ENCODE measurements at regions not wholly inside any gene's neighbourhood (a gene's known extent, or its start where the extent isn't known, plus 50 kb on each side); places are given as distances from the start of the nearest gene placed in this dataset.

DNA sequence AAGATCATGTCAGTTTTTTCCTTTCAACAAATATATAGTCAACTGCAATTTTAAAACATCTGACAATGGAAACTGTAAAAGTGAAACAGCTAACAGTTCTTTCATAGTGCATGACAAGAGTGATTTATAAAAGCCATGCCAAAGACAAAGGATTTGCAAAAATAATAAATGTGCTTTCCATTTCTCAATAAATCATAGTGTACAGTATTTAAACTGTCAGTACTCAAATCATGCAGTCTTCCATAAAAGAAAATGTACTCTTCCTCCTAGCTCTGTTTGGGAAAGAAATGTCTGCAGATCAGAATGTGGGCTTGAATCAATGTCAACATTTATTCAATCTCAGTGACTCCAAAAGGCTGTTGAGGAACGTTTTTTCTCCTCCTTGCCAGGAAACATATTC is 131.7 kb upstream of the PDE1A start:
- POLR2A ChIA-PET = no interaction called here
- no peak for DNase-seq
- Mint-ChIP-seq H3K9me3 (peaks cover 0 to 12% (median 6%) of the 10 kb centered on the region in 9 donors), H3K4me3 (no peak overlapping the region), H3K36me3 (no peaks in the 10 kb centered on the region), H3K27me3 (peaks cover 0 to 3% (median 2%) of the 10 kb centered on the region in 5 donors), H3K27ac (no peak overlapping the region), H3K4me1 (no peaks in the 10 kb centered on the region)
- ATAC-seq = no peak

- H3K9me3 Mint-ChIP-seq = peaks cover 0 to 15% (median 6%) of the 10 kb centered on the region in 9 donors
- H3K27ac Mint-ChIP-seq = no peak overlapping the region
- no peaks in the 10 kb centered on the region for H3K36me3 Mint-ChIP-seq
- peaks cover 0 to 2% (median 1%) of the 10 kb centered on the region in 5 donors for H3K27me3 Mint-ChIP-seq
- POLR2A ChIA-PET = no interaction called here
- ATAC-seq (no peak), DNase-seq (no peak)
- H3K4me3 Mint-ChIP-seq = no peak overlapping the region
- no peaks in the 10 kb centered on the region for H3K4me1 Mint-ChIP-seq
These were observed 132.8 kb upstream of the PDE1A start for GRCh38 chr2:182559623-182560022.

DNA sequence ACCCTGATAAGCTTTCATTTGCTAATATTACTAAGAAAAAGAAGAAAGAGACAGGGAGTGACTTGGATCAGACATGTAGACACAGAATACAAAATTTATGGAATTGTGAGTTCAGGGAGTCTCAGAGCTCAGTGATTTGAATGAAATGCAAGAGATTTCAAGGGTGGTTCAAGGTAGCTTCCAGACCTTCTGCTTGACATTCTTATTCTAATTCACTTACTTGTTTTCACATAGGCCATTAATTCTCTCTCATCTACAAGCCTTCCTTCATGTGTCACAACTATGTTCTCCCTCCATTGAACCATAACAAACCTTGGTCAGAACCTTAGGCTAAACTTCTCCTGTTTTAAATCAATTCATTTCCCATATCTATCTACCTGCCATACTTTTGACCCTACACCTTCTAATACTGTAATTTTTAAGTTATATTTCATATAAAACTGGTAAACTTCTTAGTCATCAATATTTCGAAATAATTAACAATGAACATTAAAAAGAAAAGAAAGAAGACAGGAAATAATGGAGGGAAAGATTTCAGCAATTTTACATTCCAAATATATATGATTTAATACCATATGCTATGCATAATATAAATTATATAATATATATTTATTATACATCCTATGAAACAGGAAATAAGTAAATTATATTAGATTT is 139.2 kb upstream of the PDE1A start:
- H3K27me3 Mint-ChIP-seq = peaks cover 0 to 7% (median 1%) of the 10 kb centered on the region in 5 donors
- H3K27ac Mint-ChIP-seq = no peak overlapping the region
- ATAC-seq = no peak
- peaks cover 0 to 20% (median 2%) of the 10 kb centered on the region in 9 donors for H3K9me3 Mint-ChIP-seq
- no peaks in the 10 kb centered on the region for H3K36me3 Mint-ChIP-seq
- no peak for DNase-seq
- H3K4me3 Mint-ChIP-seq = no peak overlapping the region
- POLR2A ChIA-PET = no interaction called here
- no peaks in the 10 kb centered on the region for H3K4me1 Mint-ChIP-seq

- Mint-ChIP-seq H3K36me3 (no peaks in the 10 kb centered on the region), H3K4me3 (no peak overlapping the region), H3K27me3 (peaks cover 0 to 14% (median 0%) of the 10 kb centered on the region in 5 donors), H3K9me3 (no peaks in the 10 kb centered on the region), H3K27ac (no peak overlapping the region), H3K4me1 (no peaks in the 10 kb centered on the region)
- DNase-seq (no peak), ATAC-seq (no peak)
- POLR2A ChIA-PET = no interaction called here
These were observed 142.5 kb upstream of the DNAJC10 start for GRCh38 chr2:182573553-182573952.

DNA sequence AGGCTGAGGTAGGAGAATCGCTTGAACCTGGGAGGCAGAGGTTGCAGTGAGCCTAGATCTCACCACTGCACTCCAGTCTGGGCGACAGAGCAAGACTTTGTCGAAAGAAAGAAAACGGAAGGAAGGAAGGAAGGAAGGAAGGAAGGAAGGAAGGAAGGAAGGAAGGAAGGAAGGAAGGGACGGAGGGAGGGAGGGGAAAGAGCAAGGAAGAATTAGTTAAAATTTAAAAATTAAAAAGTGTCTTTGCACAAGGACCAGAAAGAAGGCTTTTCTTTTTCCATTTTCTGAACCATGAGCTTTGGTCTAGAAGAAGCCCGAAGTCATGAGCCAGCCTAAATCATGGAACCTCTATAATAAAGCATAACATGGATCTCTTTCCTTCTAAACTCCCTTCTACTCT is 138.2 kb upstream of the DNAJC10 start:
- Mint-ChIP-seq H3K4me3 (no peak overlapping the region), H3K36me3 (no peaks in the 10 kb centered on the region), H3K4me1 (no peaks in the 10 kb centered on the region), H3K27me3 (peaks cover 0 to 10% (median 0%) of the 10 kb centered on the region in 5 donors), H3K9me3 (no peaks in the 10 kb centered on the region), H3K27ac (no peak overlapping the region)
- ATAC-seq (no peak), DNase-seq (no peak)
- POLR2A ChIA-PET = no interaction called here

- no peaks in the 10 kb centered on the region for H3K4me1 Mint-ChIP-seq
- POLR2A ChIA-PET = no interaction called here
- H3K4me3 Mint-ChIP-seq = no peak overlapping the region
- DNase-seq = no peak
- no peaks in the 10 kb centered on the region for H3K9me3 Mint-ChIP-seq
- H3K27me3 Mint-ChIP-seq = peaks cover 0 to 5% (median 0%) of the 10 kb centered on the region in 5 donors
- H3K27ac Mint-ChIP-seq = no peak overlapping the region
- ATAC-seq = no peak
- no peaks in the 10 kb centered on the region for H3K36me3 Mint-ChIP-seq
These were observed 134.7 kb upstream of the DNAJC10 start for GRCh38 chr2:182581196-182581935.

GRCh38 chr2:182584462-182584861 is 131.6 kb upstream of the DNAJC10 start:
- peaks cover 0 to 14% (median 1%) of the 10 kb centered on the region in 5 donors for H3K27me3 Mint-ChIP-seq
- ATAC-seq (no peak), DNase-seq (no peak)
- POLR2A ChIA-PET = no interaction called here
- no peaks in the 10 kb centered on the region for H3K36me3 Mint-ChIP-seq
- H3K27ac Mint-ChIP-seq = no peak overlapping the region
- no peak overlapping the region for H3K4me3 Mint-ChIP-seq
- H3K9me3 Mint-ChIP-seq = no peaks in the 10 kb centered on the region
- H3K4me1 Mint-ChIP-seq = no peaks in the 10 kb centered on the region

- no peak overlapping the region for H3K27ac Mint-ChIP-seq
- no peak for ATAC-seq
- no peaks in the 10 kb centered on the region for H3K36me3 Mint-ChIP-seq
- H3K4me3 Mint-ChIP-seq = no peak overlapping the region
- POLR2A ChIA-PET = no interaction called here
- peaks cover 0 to 14% (median 1%) of the 10 kb centered on the region in 5 donors for H3K27me3 Mint-ChIP-seq
- no peaks in the 10 kb centered on the region for H3K9me3 Mint-ChIP-seq
- H3K4me1 Mint-ChIP-seq = no peaks in the 10 kb centered on the region
- DNase-seq = no peak
These were observed 131.1 kb upstream of the DNAJC10 start for GRCh38 chr2:182585001-182585400.

GRCh38 chr2:182585430-182585829 is 130.6 kb upstream of the DNAJC10 start:
- Mint-ChIP-seq H3K36me3 (no peaks in the 10 kb centered on the region), H3K27ac (no peak overlapping the region), H3K4me1 (no peaks in the 10 kb centered on the region), H3K9me3 (no peaks in the 10 kb centered on the region), H3K4me3 (no peak overlapping the region), H3K27me3 (peaks cover 0 to 14% (median 1%) of the 10 kb centered on the region in 5 donors)
- POLR2A ChIA-PET = no interaction called here
- DNase-seq (no peak), ATAC-seq (no peak)

GRCh38 chr2:182586426-182586825 is 129.6 kb upstream of the DNAJC10 start:
- ATAC-seq = no peak
- peaks cover 0 to 11% (median 1%) of the 10 kb centered on the region in 5 donors for H3K27me3 Mint-ChIP-seq
- H3K4me1 Mint-ChIP-seq = no peaks in the 10 kb centered on the region
- H3K9me3 Mint-ChIP-seq = no peaks in the 10 kb centered on the region
- DNase-seq = no peak
- H3K36me3 Mint-ChIP-seq = no peaks in the 10 kb centered on the region
- no peak overlapping the region for H3K27ac Mint-ChIP-seq
- POLR2A ChIA-PET = no interaction called here
- H3K4me3 Mint-ChIP-seq = no peak overlapping the region

DNA sequence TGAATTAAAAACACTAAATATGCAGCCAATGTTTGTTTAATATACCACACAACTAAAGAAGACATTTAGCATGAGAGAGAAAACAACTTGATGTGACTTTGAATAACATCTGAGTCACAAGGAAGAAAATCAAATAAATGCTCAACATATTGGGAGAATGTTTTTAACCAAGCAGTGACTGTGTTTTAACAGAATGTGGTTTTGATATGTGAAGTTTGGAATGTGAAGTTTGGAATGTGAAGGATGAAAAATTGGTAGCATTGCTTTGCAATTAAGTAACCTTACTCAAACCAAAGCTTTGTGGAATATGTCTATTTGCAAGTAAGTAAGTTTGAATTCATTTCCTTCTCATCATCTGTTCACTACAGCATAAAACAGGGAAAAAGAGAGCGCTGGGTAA is 128.2 kb upstream of the DNAJC10 start:
- POLR2A ChIA-PET = no interaction called here
- Mint-ChIP-seq H3K9me3 (no peaks in the 10 kb centered on the region), H3K36me3 (no peaks in the 10 kb centered on the region), H3K4me1 (no peaks in the 10 kb centered on the region), H3K4me3 (no peak overlapping the region), H3K27me3 (peaks cover 0 to 11% (median 1%) of the 10 kb centered on the region in 5 donors), H3K27ac (no peak overlapping the region)
- DNase-seq = no peak
- ATAC-seq = no peak

DNA sequence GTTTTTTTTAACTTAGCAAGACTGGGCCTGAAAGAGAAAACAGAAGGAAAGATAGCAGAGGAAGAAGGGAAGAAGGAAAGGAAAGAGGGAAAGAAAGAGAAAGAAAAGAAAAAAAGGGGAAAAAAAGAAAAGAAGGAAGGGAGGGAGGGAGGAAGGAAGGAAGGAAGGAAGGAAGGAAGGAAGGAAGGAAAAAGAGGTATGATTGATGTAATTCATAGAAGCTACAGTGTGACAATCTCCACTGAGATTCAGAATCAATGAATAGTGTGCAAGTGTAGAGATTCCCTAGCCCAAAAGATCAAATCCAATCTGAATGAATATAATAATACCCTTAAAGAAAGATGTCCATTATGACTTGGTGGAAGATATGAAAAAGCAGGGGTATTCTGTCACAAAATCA is 126.9 kb upstream of the DNAJC10 start:
- Mint-ChIP-seq H3K9me3 (no peaks in the 10 kb centered on the region), H3K36me3 (no peaks in the 10 kb centered on the region), H3K4me3 (no peak overlapping the region), H3K4me1 (no peaks in the 10 kb centered on the region), H3K27ac (no peak overlapping the region), H3K27me3 (peaks cover 0 to 11% (median 1%) of the 10 kb centered on the region in 5 donors)
- POLR2A ChIA-PET = no interaction called here
- ATAC-seq = no peak
- DNase-seq = no peak

GRCh38 chr2:182591774-182592173 is 124.3 kb upstream of the DNAJC10 start:
- Mint-ChIP-seq H3K36me3 (no peaks in the 10 kb centered on the region), H3K4me1 (no peaks in the 10 kb centered on the region), H3K4me3 (no peak overlapping the region), H3K27ac (no peak overlapping the region), H3K9me3 (no peaks in the 10 kb centered on the region), H3K27me3 (peaks cover 2 to 10% (median 4%) of the 10 kb centered on the region in 5 donors)
- no peak for ATAC-seq
- DNase-seq = no peak
- POLR2A ChIA-PET = no interaction called here

Measured in naive thymus-derived CD8-positive, alpha-beta T cell (primary cell).